HCT116 (cell line): ENCODE measurements at regions not wholly inside any gene's neighbourhood (a gene's known extent, or its start where the extent isn't known, plus 50 kb on each side); places are given as distances from the start of the nearest gene placed in this dataset.

ENCODE experiments used
- ATAC-seq: fragments of 200-7000 bp; cut with Tn5 transposase; 2 replicates; pipeline ENCODE4 v1.9.1; 2020; ENCODE audit warnings: mild to moderate bottlenecking, moderate library complexity
- BruUV-seq: library from RNA; stranded (reverse); fragments of 400-500 nt; replicated peaks from 2 replicates; lab custom pipeline; 2021; lab: Mats Ljungman, UMichigan
- CTCF ChIA-PET: fragments of 300-600 bp; sonication (Branson Sonifier 250); formaldehyde crosslinking; loops from one replicate; lab custom pipeline; 2021; ENCODE audit warnings: antibody characterized with exemption; lab: Charles Lee
- POLR2A ChIA-PET: fragments of 300-600, 350-600 bp; sonication (Branson Sonifier 250); formaldehyde crosslinking; loops from one replicate; lab custom pipeline; 2021; ENCODE audit warnings: antibody characterized with exemption; lab: Charles Lee
- RAD21 ChIA-PET, 2 experiments: fragments of 300-600 bp; sonication (Branson Sonifier 250); formaldehyde crosslinking; loops; one replicate each; lab custom pipeline; 2023; ENCODE audit warnings: low total read pairs in 2 of 2; ENCODE audit not compliant: uncharacterized antibody in 2 of 2, unreplicated experiment in 2 of 2, low non-redundant PET in 1 of 2; lab: Charles Lee
- DNase-seq: peaks from one replicate; pipeline ENCODE4 v3.0.0-alpha.2; 2010; ENCODE audit warnings: low read depth, low spot score
- H2AFZ ChIP-seq: fragments of 200-600 bp; shearing (Covaris generic), sonication (generic); 2 replicates; pipeline ENCODE4 v1.6.1; 2017; ENCODE audit warnings: low read depth, mixed run types, mixed read lengths, antibody characterized with exemption, low read length; ENCODE audit not compliant: poor library complexity, severe bottlenecking
- H3K27ac ChIP-seq: 2 replicates; pipeline ENCODE4 v1.5.1; 2012; ENCODE audit warnings: low read depth, low read length
- H3K27me3 ChIP-seq: fragments of 200-600 bp; sonication (generic); 2 replicates; pipeline ENCODE4 v1.6.1; 2016; ENCODE audit warnings: mixed run types, low read length, mixed read lengths; ENCODE audit not compliant: insufficient read depth
- H3K36me3 ChIP-seq, 2 experiments: fragments of 200-500 bp in 1 of 2; fragments of 200-600 bp in 1 of 2; sonication (Bioruptor generic) in 1 of 2; sonication (generic) in 1 of 2; 2 replicates each; pipeline versions ENCODE4 v1.5.1 to v1.6.1; 2014 to 2016; ENCODE audit warnings: low read length in 2 of 2, inconsistent platforms in 1 of 2, mixed read lengths in 1 of 2, mixed run types in 1 of 2; ENCODE audit not compliant: insufficient read depth in 2 of 2, control insufficient read depth in 1 of 2
- H3K4me1 ChIP-seq, 2 experiments: fragments of 200-600 bp in 1 of 2; sonication (generic) in 1 of 2; 2 replicates each; pipeline versions ENCODE4 v1.5.1 to v1.6.1; 2012 to 2017; ENCODE audit warnings: low read length in 2 of 2, inconsistent platforms in 1 of 2, mild to moderate bottlenecking in 1 of 2, mixed read lengths in 1 of 2, mixed run types in 1 of 2, moderate library complexity in 1 of 2; ENCODE audit not compliant: insufficient read depth in 2 of 2, control insufficient read depth in 1 of 2
- H3K4me2 ChIP-seq: fragments of 200-600 bp; sonication (generic); 2 replicates; pipeline ENCODE4 v1.6.1; 2017; ENCODE audit warnings: mixed run types, low read length, mixed read lengths
- H3K4me3 ChIP-seq, 2 experiments: fragments of 200-600 bp in 1 of 2; sonication (generic) in 1 of 2; replicated peaks in 1 of 2; 2 replicates each; pipeline ENCODE4 v1.5.1; 2011 to 2016; ENCODE audit warnings: low read length in 2 of 2, control low read depth in 1 of 2, low read depth in 1 of 2, mild to moderate bottlenecking in 1 of 2, mixed read lengths in 1 of 2, mixed run types in 1 of 2
- H3K79me2 ChIP-seq: fragments of 200-600 bp; sonication (generic); 2 replicates; pipeline ENCODE4 v1.6.1; 2017; ENCODE audit warnings: mild to moderate bottlenecking, mixed run types, low read length, moderate library complexity, mixed read lengths; ENCODE audit not compliant: insufficient read depth
- H3K9ac ChIP-seq: fragments of 200-600 bp; sonication (generic); 2 replicates; pipeline ENCODE4 v1.6.1; 2016; ENCODE audit warnings: low read length, mixed read lengths
- H3K9me2 ChIP-seq: fragments of 200-600 bp; sonication (generic), shearing (Covaris generic); 2 replicates; pipeline ENCODE4 v1.6.1; 2017; ENCODE audit warnings: mixed run types, mild to moderate bottlenecking, moderate library complexity; ENCODE audit not compliant: insufficient read depth
- H3K9me3 ChIP-seq, 2 experiments: fragments of 200-500 bp in 1 of 2; fragments of 200-600 bp in 1 of 2; sonication (Bioruptor generic) in 1 of 2; sonication (generic) in 1 of 2; 2 replicates each; pipeline ENCODE4 v1.6.1; 2014 to 2017; ENCODE audit warnings: low read length in 2 of 2, mixed read lengths in 2 of 2, inconsistent platforms in 1 of 2, low read depth in 1 of 2, mild to moderate bottlenecking in 1 of 2, mixed run types in 1 of 2, moderate library complexity in 1 of 2; ENCODE audit not compliant: control insufficient read depth in 1 of 2, insufficient read depth in 1 of 2
- H4K20me1 ChIP-seq: fragments of 200-600 bp; sonication (generic), shearing (Covaris generic); 2 replicates; pipeline ENCODE4 v1.6.1; 2017; ENCODE audit warnings: mixed run types, mild to moderate bottlenecking, moderate library complexity; ENCODE audit not compliant: insufficient read depth
- CEBPB ChIP-seq: IDR thresholded peaks from 2 replicates; pipeline ENCODE4 v1.6.1; 2012; ENCODE audit warnings: low read depth
- ELF1 ChIP-seq: IDR thresholded peaks from 2 replicates; pipeline ENCODE4 v1.6.1; 2012; ENCODE audit warnings: low read depth, borderline replicate concordance
- EZH2 ChIP-seq: fragments of 200-600 bp; sonication (generic); IDR thresholded peaks from 2 replicates; pipeline ENCODE4 v1.6.1; 2017; ENCODE audit warnings: antibody characterized with exemption, mixed run types
- EZH2phosphoT487 ChIP-seq: fragments of 200-600 bp; IDR thresholded peaks from 2 replicates; pipeline ENCODE4 v1.6.1; 2018; ENCODE audit warnings: antibody characterized with exemption, borderline replicate concordance
- JUND ChIP-seq: IDR thresholded peaks from 2 replicates; pipeline ENCODE4 v1.6.1; 2012
- POLR2A ChIP-seq: IDR thresholded peaks from 2 replicates; pipeline ENCODE4 v1.7.0; 2011; ENCODE audit warnings: borderline replicate concordance; ENCODE audit not compliant: insufficient read depth, insufficient read length; ENCODE audit errors: extremely low read depth
- RAD21 ChIP-seq: IDR thresholded peaks from 2 replicates; pipeline ENCODE4 v1.6.1; 2012; ENCODE audit warnings: low read depth, mild to moderate bottlenecking
- SIN3A ChIP-seq: IDR thresholded peaks from 2 replicates; pipeline ENCODE4 v1.6.1; 2012; ENCODE audit warnings: low read depth
- SP1 ChIP-seq: IDR thresholded peaks from 2 replicates; pipeline ENCODE4 v1.6.1; 2012; ENCODE audit warnings: low read depth
- TCF7L2 ChIP-seq: IDR thresholded peaks from 2 replicates; pipeline ENCODE4 v1.7.0; 2011; ENCODE audit warnings: borderline replicate concordance, inconsistent platforms; ENCODE audit not compliant: insufficient read depth, insufficient read length; ENCODE audit errors: extremely low read depth
- ZNF274 ChIP-seq: fragments of 200-500 bp; sonication (Bioruptor generic); IDR thresholded peaks from 2 replicates; pipeline ENCODE4 v1.6.1; 2014; ENCODE audit warnings: mild to moderate bottlenecking, low read depth, low read length, inconsistent platforms
- intact Hi-C: fragments of 100-400 bp; cut with micrococcal nuclease; formaldehyde crosslinking; loops from 2 replicates; pipeline ENCODE4 v1.10.0; 2022
- TF ChIP-seq, protein P1 (sequence below): IDR thresholded peaks from 2 replicates; pipeline ENCODE4 v1.6.1; 2012
- TF ChIP-seq, protein P2 (sequence below), 3 experiments: fragments of 200-600 bp in 1 of 3; sonication (generic) in 1 of 3; IDR thresholded peaks in 2 of 3; conservative IDR thresholded peaks in 1 of 3; 2 replicates each; pipeline ENCODE4 v1.5.1; 2012 to 2017; ENCODE audit warnings: low read depth in 2 of 3, low read length in 2 of 3, antibody characterized with exemption in 1 of 3, borderline replicate concordance in 1 of 3, control low read depth in 1 of 3, mild to moderate bottlenecking in 1 of 3, mixed read lengths in 1 of 3, mixed run types in 1 of 3, moderate library complexity in 1 of 3; ENCODE audit not compliant: insufficient read depth in 1 of 3
- TF ChIP-seq, protein P3 (sequence below): IDR thresholded peaks from 2 replicates; pipeline ENCODE4 v1.6.1; 2011; ENCODE audit warnings: mild to moderate bottlenecking, low read length, moderate library complexity; ENCODE audit not compliant: insufficient replicate concordance; ENCODE audit errors: extremely low read depth

DNA sequence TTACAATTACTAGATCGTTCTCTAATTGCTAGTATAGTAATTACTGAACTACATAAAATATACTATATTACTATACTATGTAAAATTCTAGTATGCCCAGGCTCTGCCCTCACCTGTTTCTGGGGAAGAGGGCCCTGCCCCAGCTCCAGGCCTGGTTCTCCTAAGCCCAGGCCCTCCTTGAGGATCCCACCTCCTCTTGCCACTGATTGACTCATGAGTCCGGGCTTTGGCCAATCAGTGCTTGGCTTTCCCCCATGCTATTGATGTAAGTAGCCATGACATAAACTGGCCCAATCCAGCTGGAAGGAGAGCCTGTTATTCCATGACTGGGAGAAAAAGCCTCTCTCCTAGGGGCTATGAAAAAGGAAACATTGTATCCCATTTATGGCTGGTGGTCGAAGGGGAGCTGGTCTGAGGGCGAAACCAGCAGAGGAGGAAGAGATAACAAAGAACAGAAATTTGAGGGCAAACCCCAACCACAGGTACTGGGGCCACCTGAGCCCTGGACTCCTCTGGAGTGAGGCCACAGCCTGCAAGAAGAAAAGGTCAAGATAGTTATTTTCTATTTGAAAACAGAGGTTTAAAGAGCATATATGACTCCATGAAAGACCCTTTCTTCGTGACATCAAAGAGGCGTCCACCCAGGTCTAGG lies 129.3 kb upstream of the CD93 start:
- ChIA-PET RAD21 (no interaction called here), POLR2A (no interaction called here), CTCF (no interaction called here)
- no peak overlapping the region for H2AFZ ChIP-seq
- peaks cover 8% of the 10 kb centered on the region; the same call in 1 of the 2 replicates for H3K27me3 ChIP-seq
- no peak for DNase-seq
- H4K20me1 ChIP-seq: no peaks in the 10 kb centered on the region
- TF ChIP-seq JUND (no peak), ELF1 (no peak), RAD21 (no peak), SIN3A (no peak), EZH2 (no peak), ZNF274 (no peak), EZH2phosphoT487 (no peak), CEBPB (no peak), TCF7L2 (no peak), POLR2A (no peak), SP1 (no peak)
- TF ChIP-seq, protein P1, sequence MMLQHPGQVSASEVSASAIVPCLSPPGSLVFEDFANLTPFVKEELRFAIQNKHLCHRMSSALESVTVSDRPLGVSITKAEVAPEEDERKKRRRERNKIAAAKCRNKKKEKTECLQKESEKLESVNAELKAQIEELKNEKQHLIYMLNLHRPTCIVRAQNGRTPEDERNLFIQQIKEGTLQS: no peak
- TF ChIP-seq, protein P2, sequence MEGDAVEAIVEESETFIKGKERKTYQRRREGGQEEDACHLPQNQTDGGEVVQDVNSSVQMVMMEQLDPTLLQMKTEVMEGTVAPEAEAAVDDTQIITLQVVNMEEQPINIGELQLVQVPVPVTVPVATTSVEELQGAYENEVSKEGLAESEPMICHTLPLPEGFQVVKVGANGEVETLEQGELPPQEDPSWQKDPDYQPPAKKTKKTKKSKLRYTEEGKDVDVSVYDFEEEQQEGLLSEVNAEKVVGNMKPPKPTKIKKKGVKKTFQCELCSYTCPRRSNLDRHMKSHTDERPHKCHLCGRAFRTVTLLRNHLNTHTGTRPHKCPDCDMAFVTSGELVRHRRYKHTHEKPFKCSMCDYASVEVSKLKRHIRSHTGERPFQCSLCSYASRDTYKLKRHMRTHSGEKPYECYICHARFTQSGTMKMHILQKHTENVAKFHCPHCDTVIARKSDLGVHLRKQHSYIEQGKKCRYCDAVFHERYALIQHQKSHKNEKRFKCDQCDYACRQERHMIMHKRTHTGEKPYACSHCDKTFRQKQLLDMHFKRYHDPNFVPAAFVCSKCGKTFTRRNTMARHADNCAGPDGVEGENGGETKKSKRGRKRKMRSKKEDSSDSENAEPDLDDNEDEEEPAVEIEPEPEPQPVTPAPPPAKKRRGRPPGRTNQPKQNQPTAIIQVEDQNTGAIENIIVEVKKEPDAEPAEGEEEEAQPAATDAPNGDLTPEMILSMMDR (IDR thresholded peaks at IDR 0.05 in 2 of 3, conservative IDR thresholded peaks at IDR 0.05 in 1 of 3; ENCODE audit: borderline replicate concordance in 1 of 3, insufficient read depth in 1 of 3, low read depth in 2 of 3, low read length in 2 of 3): no peak
- TF ChIP-seq, protein P3, sequence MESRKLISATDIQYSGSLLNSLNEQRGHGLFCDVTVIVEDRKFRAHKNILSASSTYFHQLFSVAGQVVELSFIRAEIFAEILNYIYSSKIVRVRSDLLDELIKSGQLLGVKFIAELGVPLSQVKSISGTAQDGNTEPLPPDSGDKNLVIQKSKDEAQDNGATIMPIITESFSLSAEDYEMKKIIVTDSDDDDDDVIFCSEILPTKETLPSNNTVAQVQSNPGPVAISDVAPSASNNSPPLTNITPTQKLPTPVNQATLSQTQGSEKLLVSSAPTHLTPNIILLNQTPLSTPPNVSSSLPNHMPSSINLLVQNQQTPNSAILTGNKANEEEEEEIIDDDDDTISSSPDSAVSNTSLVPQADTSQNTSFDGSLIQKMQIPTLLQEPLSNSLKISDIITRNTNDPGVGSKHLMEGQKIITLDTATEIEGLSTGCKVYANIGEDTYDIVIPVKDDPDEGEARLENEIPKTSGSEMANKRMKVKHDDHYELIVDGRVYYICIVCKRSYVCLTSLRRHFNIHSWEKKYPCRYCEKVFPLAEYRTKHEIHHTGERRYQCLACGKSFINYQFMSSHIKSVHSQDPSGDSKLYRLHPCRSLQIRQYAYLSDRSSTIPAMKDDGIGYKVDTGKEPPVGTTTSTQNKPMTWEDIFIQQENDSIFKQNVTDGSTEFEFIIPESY: no peak
- intact Hi-C loops: no loop called here
- H3K9me3 ChIP-seq: no peaks in the 10 kb centered on the region
- H3K36me3 ChIP-seq: no peaks in the 10 kb centered on the region
- H3K4me3 ChIP-seq: no peak overlapping the region
- H3K9ac ChIP-seq: no peak overlapping the region
- no peak overlapping the region for H3K4me2 ChIP-seq
- no peaks in the 10 kb centered on the region for H3K4me1 ChIP-seq
- H3K27ac ChIP-seq: no peak overlapping the region
- no peaks in the 10 kb centered on the region for H3K9me2 ChIP-seq
- ATAC-seq: peak; percentile 47; the same call in 1 of the 2 replicates
- BruUV-seq: no TSS peak
- H3K79me2 ChIP-seq: no peaks in the 10 kb centered on the region
